Thoracic aorta (tissue), 2 donors: ENCODE measurements at regions not wholly inside any gene's neighbourhood (a gene's known extent, or its start where the extent isn't known, plus 50 kb on each side); places are given as distances from the start of the nearest gene placed in this dataset.

Experiments used
- ATAC-seq: fragments of 150-250 bp; one replicate; pipeline ENCODE4 v1.8.0; 2017; ENCODE audit warnings: low read depth; ENCODE audit not compliant: insufficient number of reproducible peaks, low FRiP score
- DNase-seq: peaks from one replicate; pipeline ENCODE4 v3.0.0-alpha.2; 2020; ENCODE audit warnings: low spot score
- H3K27ac ChIP-seq, 2 donors: fragments of 200-600 bp; sonication (generic); 1 replicate in 1 of 2; 2 replicates in 1 of 2; pipeline ENCODE4 v1.5.1; 2016; ENCODE audit warnings: mild to moderate bottlenecking in 2 of 2, moderate library complexity in 2 of 2
- H3K27me3 ChIP-seq: fragments of 200-600 bp; sonication (generic); replicated peaks from 2 replicates; pipeline ENCODE4 v1.6.0; 2016; ENCODE audit warnings: mild to moderate bottlenecking; ENCODE audit not compliant: insufficient read depth
- H3K36me3 ChIP-seq: fragments of 200-600 bp; sonication (generic); one replicate; pipeline ENCODE4 v1.5.1; 2016
- H3K4me1 ChIP-seq, 2 donors: fragments of 200-600 bp; sonication (generic); 1 replicate in 1 of 2; 2 replicates in 1 of 2; pipeline versions ENCODE4 v1.5.1 to v1.6.0; 2016; ENCODE audit warnings: low read depth in 2 of 2, mild to moderate bottlenecking in 1 of 2; ENCODE audit not compliant: control insufficient read depth in 1 of 2
- H3K4me3 ChIP-seq: fragments of 200-600 bp; sonication (generic); 2 replicates; pipeline ENCODE4 v1.5.1; 2016; ENCODE audit warnings: mild to moderate bottlenecking
- H3K9me3 ChIP-seq: fragments of 200-600 bp; sonication (generic); 2 replicates; pipeline ENCODE4 v1.5.1; 2016
- CTCF ChIP-seq: fragments of 200-600 bp; sonication (generic); IDR thresholded peaks from one replicate; pipeline ENCODE4 v1.5.1; 2019; ENCODE audit warnings: antibody characterized with exemption

- TF ChIP-seq CTCF, result no peak
- no peaks in the 10 kb centered on the region for H3K27me3 ChIP-seq
- H3K4me1 ChIP-seq, result no peaks in the 10 kb centered on the region
- H3K27ac ChIP-seq, result no peak overlapping the region
- ATAC-seq (no peak), DNase-seq (no peak)
- H3K4me3 ChIP-seq, result no peak overlapping the region
- H3K9me3 ChIP-seq, result no peaks in the 10 kb centered on the region
- H3K36me3 ChIP-seq, result no peaks in the 10 kb centered on the region
Observed at GRCh38 chr6:40274058-40274457, 313.1 kb downstream of the LRFN2 start.

GRCh38 chr6:40268614-40269013 lies 318.6 kb downstream of the LRFN2 start:
- H3K4me1 ChIP-seq, result no peaks in the 10 kb centered on the region
- DNase-seq (no peak), ATAC-seq (no peak)
- H3K36me3 ChIP-seq, result no peaks in the 10 kb centered on the region
- H3K9me3 ChIP-seq, result no peaks in the 10 kb centered on the region
- no peak overlapping the region for H3K27ac ChIP-seq
- no peaks in the 10 kb centered on the region for H3K27me3 ChIP-seq
- H3K4me3 ChIP-seq, result no peak overlapping the region
- TF ChIP-seq CTCF, result no peak

GRCh38 chr6:40268166-40268565 lies 319.0 kb downstream of the LRFN2 start:
- Histone ChIP-seq H3K36me3 (no peaks in the 10 kb centered on the region), H3K4me1 (no peaks in the 10 kb centered on the region), H3K4me3 (no peak overlapping the region), H3K27me3 (no peaks in the 10 kb centered on the region), H3K27ac (no peak overlapping the region), H3K9me3 (no peaks in the 10 kb centered on the region)
- ATAC-seq (no peak), DNase-seq (no peak)
- TF ChIP-seq CTCF, result no peak

GRCh38 chr6:40265615-40266014 lies 321.5 kb downstream of the LRFN2 start:
- no peak for TF ChIP-seq CTCF
- Histone ChIP-seq H3K36me3 (no peaks in the 10 kb centered on the region), H3K27ac (no peak overlapping the region), H3K27me3 (no peaks in the 10 kb centered on the region), H3K4me1 (no peaks in the 10 kb centered on the region), H3K9me3 (no peaks in the 10 kb centered on the region), H3K4me3 (no peak overlapping the region)
- ATAC-seq (no peak), DNase-seq (no peak)

- Histone ChIP-seq H3K27me3 (no peaks in the 10 kb centered on the region), H3K4me1 (no peaks in the 10 kb centered on the region), H3K36me3 (no peaks in the 10 kb centered on the region), H3K9me3 (no peaks in the 10 kb centered on the region), H3K4me3 (no peak overlapping the region), H3K27ac (no peak overlapping the region)
- ATAC-seq, result no peak
- no peak for DNase-seq
- no peak for TF ChIP-seq CTCF
Observed at GRCh38 chr6:40263970-40264369, 323.2 kb downstream of the LRFN2 start.
